Stimulated activated memory B cell treated with anti-CD40 and anti-IgM and Interleukin-4, amounts not matched to agents 10 μg/mL and 1 μg/mL and 100 μg/mL, for 72 hours (primary cell): ENCODE measurements at regions not wholly inside any gene's neighbourhood (a gene's known extent, or its start where the extent isn't known, plus 50 kb on each side); places are given as distances from the start of the nearest gene placed in this dataset.

Source experiments
- ATAC-seq: fragments of 150-1000 bp; cut with Tn5 transposase; 2 replicates; pipeline ENCODE4 v1.10.0; 2021
- H3K27ac Mint-ChIP-seq: one replicate; pipeline ENCODE4 v1.8.0; 2022; ENCODE audit warnings: mild to moderate bottlenecking, mixed read lengths
- H3K27me3 Mint-ChIP-seq: one replicate; pipeline ENCODE4 v1.8.0; 2022; ENCODE audit warnings: mixed read lengths
- H3K36me3 Mint-ChIP-seq: one replicate; pipeline ENCODE4 v1.8.0; 2022; ENCODE audit warnings: mixed read lengths
- H3K4me1 Mint-ChIP-seq: one replicate; pipeline ENCODE4 v1.8.0; 2022; ENCODE audit warnings: mixed read lengths
- H3K4me3 Mint-ChIP-seq: one replicate; pipeline ENCODE4 v1.8.0; 2022; ENCODE audit warnings: mild to moderate bottlenecking, moderate library complexity, mixed read lengths
- H3K9me3 Mint-ChIP-seq: one replicate; pipeline ENCODE4 v1.8.0; 2022; ENCODE audit warnings: mixed read lengths

- Mint-ChIP-seq H3K9me3 (no peaks in the 10 kb centered on the region), H3K36me3 (no peaks in the 10 kb centered on the region), H3K4me3 (no peak overlapping the region), H3K4me1 (peaks cover 13% of the 10 kb centered on the region), H3K27me3 (peaks cover 25% of the 10 kb centered on the region), H3K27ac (no peak overlapping the region)
- ATAC-seq = no peak
Observed at GRCh38 chr1:30819244-30819571, 61.6 kb upstream of the LAPTM5 start.

- peaks cover 8% of the 10 kb centered on the region for H3K4me1 Mint-ChIP-seq
- no peak overlapping the region for H3K4me3 Mint-ChIP-seq
- ATAC-seq = no peak
- H3K27ac Mint-ChIP-seq = no peak overlapping the region
- H3K27me3 Mint-ChIP-seq = peaks cover 20% of the 10 kb centered on the region
- H3K9me3 Mint-ChIP-seq = no peaks in the 10 kb centered on the region
- H3K36me3 Mint-ChIP-seq = no peaks in the 10 kb centered on the region
Observed at GRCh38 chr1:30818568-30819243, 61.1 kb upstream of the LAPTM5 start.

GRCh38 chr1:30817548-30817947 lies 60.0 kb upstream of the LAPTM5 start:
- ATAC-seq = no peak
- H3K27me3 Mint-ChIP-seq = peaks cover 8% of the 10 kb centered on the region
- H3K36me3 Mint-ChIP-seq = no peaks in the 10 kb centered on the region
- no peak overlapping the region for H3K4me3 Mint-ChIP-seq
- no peaks in the 10 kb centered on the region for H3K9me3 Mint-ChIP-seq
- no peaks in the 10 kb centered on the region for H3K4me1 Mint-ChIP-seq
- no peak overlapping the region for H3K27ac Mint-ChIP-seq

- no peak overlapping the region for H3K27ac Mint-ChIP-seq
- no peaks in the 10 kb centered on the region for H3K9me3 Mint-ChIP-seq
- no peaks in the 10 kb centered on the region for H3K4me1 Mint-ChIP-seq
- no peak overlapping the region for H3K4me3 Mint-ChIP-seq
- H3K27me3 Mint-ChIP-seq = peaks cover 8% of the 10 kb centered on the region
- ATAC-seq = no peak
- no peaks in the 10 kb centered on the region for H3K36me3 Mint-ChIP-seq
Observed at GRCh38 chr1:30817077-30817438, 59.5 kb upstream of the LAPTM5 start.

- peaks cover 8% of the 10 kb centered on the region for H3K27me3 Mint-ChIP-seq
- no peaks in the 10 kb centered on the region for H3K36me3 Mint-ChIP-seq
- H3K4me1 Mint-ChIP-seq = no peaks in the 10 kb centered on the region
- no peak for ATAC-seq
- no peaks in the 10 kb centered on the region for H3K9me3 Mint-ChIP-seq
- H3K27ac Mint-ChIP-seq = no peak overlapping the region
- H3K4me3 Mint-ChIP-seq = no peak overlapping the region
Observed at GRCh38 chr1:30816211-30817076, 58.9 kb upstream of the LAPTM5 start.

GRCh38 chr1:30815556-30815955 lies 58.0 kb upstream of the LAPTM5 start:
- H3K9me3 Mint-ChIP-seq = no peaks in the 10 kb centered on the region
- H3K27ac Mint-ChIP-seq = no peak overlapping the region

GRCh38 chr1:30814292-30814691 lies 56.7 kb upstream of the LAPTM5 start:
- no peak overlapping the region for H3K27ac Mint-ChIP-seq
- H3K9me3 Mint-ChIP-seq = no peaks in the 10 kb centered on the region
- no peak overlapping the region for H3K4me3 Mint-ChIP-seq
- ATAC-seq = no peak
- no peaks in the 10 kb centered on the region for H3K4me1 Mint-ChIP-seq
- peaks cover 18% of the 10 kb centered on the region for H3K27me3 Mint-ChIP-seq
- H3K36me3 Mint-ChIP-seq = no peaks in the 10 kb centered on the region

More at GRCh38 chr1:30815556-30815955, 58.0 kb upstream of the LAPTM5 start:
- ATAC-seq = no peak
- H3K27me3 Mint-ChIP-seq = peaks cover 13% of the 10 kb centered on the region
- H3K36me3 Mint-ChIP-seq = no peaks in the 10 kb centered on the region
- no peaks in the 10 kb centered on the region for H3K4me1 Mint-ChIP-seq
- no peak overlapping the region for H3K4me3 Mint-ChIP-seq

- Mint-ChIP-seq H3K9me3 (no peaks in the 10 kb centered on the region), H3K36me3 (no peaks in the 10 kb centered on the region), H3K27me3 (peaks cover 29% of the 10 kb centered on the region), H3K4me3 (no peak overlapping the region), H3K4me1 (no peaks in the 10 kb centered on the region), H3K27ac (no peak overlapping the region)
- no peak for ATAC-seq
Observed at GRCh38 chr1:30812076-30812475, 54.5 kb upstream of the LAPTM5 start.

- no peak for ATAC-seq
- peaks cover 8% of the 10 kb centered on the region for H3K4me1 Mint-ChIP-seq
- no peaks in the 10 kb centered on the region for H3K36me3 Mint-ChIP-seq
- no peak overlapping the region for H3K4me3 Mint-ChIP-seq
- H3K27me3 Mint-ChIP-seq = peaks cover 32% of the 10 kb centered on the region
- no peak overlapping the region for H3K27ac Mint-ChIP-seq
- H3K9me3 Mint-ChIP-seq = no peaks in the 10 kb centered on the region
Observed at GRCh38 chr1:30811187-30811586, 53.6 kb upstream of the LAPTM5 start.

GRCh38 chr1:30810416-30811080 lies 53.0 kb upstream of the LAPTM5 start:
- ATAC-seq = no peak
- Mint-ChIP-seq H3K4me1 (peaks cover 13% of the 10 kb centered on the region), H3K36me3 (no peaks in the 10 kb centered on the region), H3K9me3 (no peaks in the 10 kb centered on the region), H3K27ac (no peak overlapping the region), H3K4me3 (no peak overlapping the region), H3K27me3 (peaks cover 39% of the 10 kb centered on the region)

GRCh38 chr1:30809514-30810263 lies 52.1 kb upstream of the LAPTM5 start:
- H3K27me3 Mint-ChIP-seq = peaks cover 47% of the 10 kb centered on the region
- no peak overlapping the region for H3K27ac Mint-ChIP-seq
- peaks cover 13% of the 10 kb centered on the region for H3K4me1 Mint-ChIP-seq
- H3K4me3 Mint-ChIP-seq = no peak overlapping the region
- ATAC-seq = no peak
- H3K9me3 Mint-ChIP-seq = no peaks in the 10 kb centered on the region
- H3K36me3 Mint-ChIP-seq = no peaks in the 10 kb centered on the region

GRCh38 chr1:30808067-30808662 lies 50.6 kb upstream of the LAPTM5 start:
- ATAC-seq = no peak
- no peak overlapping the region for H3K27ac Mint-ChIP-seq
- H3K9me3 Mint-ChIP-seq = no peaks in the 10 kb centered on the region
- peaks cover 62% of the 10 kb centered on the region for H3K27me3 Mint-ChIP-seq
- H3K4me3 Mint-ChIP-seq = no peak overlapping the region
- no peaks in the 10 kb centered on the region for H3K36me3 Mint-ChIP-seq
- H3K4me1 Mint-ChIP-seq = peaks cover 13% of the 10 kb centered on the region

- H3K9me3 Mint-ChIP-seq = no peaks in the 10 kb centered on the region
- H3K4me1 Mint-ChIP-seq = peaks cover 13% of the 10 kb centered on the region
- H3K36me3 Mint-ChIP-seq = no peaks in the 10 kb centered on the region
- no peak overlapping the region for H3K27ac Mint-ChIP-seq
- peak; percentile 87 for ATAC-seq
- H3K4me3 Mint-ChIP-seq = no peak overlapping the region
- H3K27me3 Mint-ChIP-seq = peaks cover 62% of the 10 kb centered on the region
Observed at GRCh38 chr1:30807318-30808066, 49.9 kb upstream of the LAPTM5 start.
